ENCODE measurements at regions not wholly inside any gene's neighbourhood (a gene's known extent, or its start where the extent isn't known, plus 50 kb on each side); places are given as distances from the start of the nearest gene placed in this dataset.
"Not testable (repeated sequence)": the region's sequence is repeated elsewhere in the genome, so short reads cannot be mapped to it uniquely, and the experiment has no call there.

DNA sequence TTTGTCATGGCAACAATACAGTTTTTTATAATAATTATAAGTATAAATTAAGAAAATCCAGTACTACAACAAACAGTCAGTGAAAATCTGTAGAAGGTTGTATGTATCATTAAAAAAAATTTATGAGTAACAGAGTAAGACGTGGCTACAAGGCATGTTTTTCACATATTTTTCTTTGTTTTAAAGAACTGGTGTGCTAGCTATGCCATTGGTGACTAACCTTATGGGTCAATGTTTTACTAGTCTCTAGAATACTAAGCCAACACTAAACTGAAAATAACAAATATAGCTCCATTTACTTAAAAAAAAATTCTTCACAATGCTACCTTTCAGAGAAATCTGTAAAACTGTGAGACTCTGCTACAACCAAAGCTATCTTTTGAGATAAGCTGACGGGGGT, 261.5 kb downstream of the ADGRL2 start:
- DNase-seq (ENCODE audit: low spot score) = no peak

DNA sequence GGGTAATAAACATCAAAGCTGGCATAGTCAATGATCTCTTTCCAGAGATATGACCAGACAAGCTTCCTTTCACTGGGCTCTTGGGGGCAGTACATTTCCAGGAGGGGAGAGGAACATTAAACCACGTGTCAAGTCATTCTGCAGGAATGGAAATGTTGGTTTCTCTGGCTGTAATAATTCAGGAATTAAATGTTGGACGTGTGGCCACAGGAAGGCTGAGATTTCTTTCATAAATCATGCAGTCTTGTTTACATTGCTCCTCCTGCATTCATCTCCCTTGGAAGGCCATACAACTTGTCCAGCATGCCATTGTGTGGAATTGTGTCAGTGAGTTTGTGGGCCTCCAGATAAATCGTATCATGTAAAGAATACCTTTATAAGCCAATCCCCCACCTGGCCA, 259.2 kb downstream of the ADGRL2 start:
- DNase-seq (ENCODE audit: low spot score) = no peak

DNA sequence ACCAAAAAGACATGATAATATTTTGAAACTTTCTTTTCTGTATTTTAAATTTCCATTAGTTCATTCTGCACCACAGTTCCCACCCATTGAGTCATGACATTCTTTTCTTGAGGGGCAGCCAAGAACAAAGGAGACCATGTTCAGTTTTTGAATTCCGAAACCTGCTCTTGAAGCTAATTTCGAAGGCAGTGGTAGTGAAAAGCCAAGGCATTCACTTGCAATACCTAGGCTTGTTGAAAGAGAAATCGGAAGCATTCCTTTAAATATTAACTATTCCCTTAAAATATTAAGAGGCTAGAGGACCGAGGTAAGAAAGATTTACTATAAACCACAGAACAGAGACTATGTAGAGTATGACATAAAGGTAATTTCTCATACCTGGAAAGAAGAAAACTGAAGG, 256.3 kb downstream of the ADGRL2 start:
- no peak for DNase-seq (ENCODE audit: low spot score)

DNA sequence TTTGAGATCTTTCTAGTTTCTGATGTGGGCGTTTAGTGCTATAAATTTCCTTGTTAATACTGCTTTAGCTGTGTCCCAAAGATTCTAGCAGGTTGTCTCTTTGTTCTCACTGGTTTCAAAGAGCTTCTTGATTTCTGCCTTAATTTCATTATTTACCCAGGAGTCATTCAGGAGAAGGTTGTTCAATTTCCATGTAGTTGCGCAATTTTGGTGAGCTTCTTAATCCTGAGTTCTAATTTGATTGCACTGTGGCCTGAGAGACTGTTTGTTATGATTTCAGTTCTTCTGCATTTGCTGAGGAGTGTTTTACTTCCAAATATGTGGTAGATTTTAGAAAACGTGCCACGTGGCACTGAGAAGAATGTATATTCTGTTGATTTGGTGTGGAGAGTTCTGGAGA, 254.6 kb downstream of the ADGRL2 start:
- not testable (repeated sequence) for DNase-seq (ENCODE audit: low spot score)

DNA sequence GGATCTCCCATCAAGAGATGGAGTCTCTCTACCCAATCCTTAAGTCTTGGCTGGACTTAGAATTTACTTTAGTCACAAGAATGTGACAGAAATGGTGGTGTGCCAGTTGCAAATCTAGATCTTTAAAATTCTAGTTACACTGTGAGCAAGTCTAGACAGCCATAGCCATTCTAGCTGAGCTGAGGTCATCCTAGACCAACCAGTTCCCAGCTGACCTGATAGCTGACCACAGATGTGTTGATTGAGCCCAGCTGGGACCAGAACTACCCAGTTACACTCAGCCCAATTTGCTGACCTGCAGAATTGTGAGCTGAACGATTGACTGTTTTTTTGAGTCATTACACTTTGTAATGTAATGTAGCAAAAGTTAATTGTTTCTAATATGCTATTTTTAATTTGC, 251.8 kb downstream of the ADGRL2 start:
- DNase-seq (ENCODE audit: low spot score) = no peak

DNA sequence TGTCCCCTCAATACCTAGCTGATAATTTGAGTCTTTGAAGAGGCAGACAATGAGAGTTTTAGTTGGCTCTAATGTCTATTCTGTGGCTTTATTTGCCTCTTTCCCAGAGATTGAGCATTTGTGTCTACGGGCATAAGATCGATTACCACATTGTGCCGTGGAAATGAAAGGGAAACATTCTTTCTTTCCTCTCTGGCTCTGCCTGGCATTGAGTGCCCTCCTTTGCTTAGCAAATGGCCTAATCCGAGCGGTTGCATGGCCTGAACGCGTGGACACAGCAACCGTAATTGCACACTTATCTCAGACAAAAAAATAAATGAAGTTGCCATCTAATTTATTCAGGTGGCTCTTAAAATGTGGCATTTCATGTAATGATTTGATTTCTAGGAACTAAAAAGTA, 247.9 kb downstream of the ADGRL2 start:
- no peak for DNase-seq (ENCODE audit: low spot score)

DNA sequence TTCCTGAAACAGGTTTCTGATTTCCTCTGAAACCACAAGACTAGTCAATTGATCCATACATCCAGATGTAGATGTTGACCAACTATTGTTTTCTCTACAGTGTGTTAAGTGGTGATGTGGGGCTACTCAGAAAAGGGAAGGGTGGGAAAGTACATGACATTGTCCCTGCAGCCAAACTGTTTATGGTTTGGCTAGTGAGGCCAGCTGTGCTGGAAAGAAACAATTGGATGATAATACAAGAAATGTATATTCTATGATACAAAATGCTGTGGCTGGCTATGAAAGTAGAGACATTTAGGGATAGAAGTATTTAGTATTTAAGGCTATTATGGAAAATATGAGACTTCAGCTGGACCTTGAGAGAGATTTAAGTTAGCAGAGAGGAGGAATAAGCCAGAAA, 244.5 kb downstream of the ADGRL2 start:
- DNase-seq (ENCODE audit: low spot score) = no peak

DNA sequence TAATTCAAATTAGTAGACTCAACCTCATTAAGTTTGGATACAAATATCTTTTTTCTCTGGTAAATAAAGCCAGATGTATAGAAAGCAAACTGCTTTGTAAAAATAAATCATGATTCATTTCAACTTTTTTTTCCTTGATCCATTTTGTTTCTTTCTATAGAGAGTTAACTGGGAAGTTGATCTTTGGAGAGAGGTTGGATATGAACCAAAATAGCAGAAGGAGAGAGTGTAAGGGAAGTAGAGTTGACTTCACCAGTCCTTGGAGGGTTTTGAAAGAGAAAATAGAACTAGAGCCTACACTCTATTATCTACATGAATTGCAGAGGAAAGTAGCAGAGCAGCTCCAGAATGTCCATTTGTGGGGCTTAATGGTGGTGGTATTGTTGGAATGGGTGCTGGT, 243.8 kb downstream of the ADGRL2 start:
- no peak for DNase-seq (ENCODE audit: low spot score)

DNA sequence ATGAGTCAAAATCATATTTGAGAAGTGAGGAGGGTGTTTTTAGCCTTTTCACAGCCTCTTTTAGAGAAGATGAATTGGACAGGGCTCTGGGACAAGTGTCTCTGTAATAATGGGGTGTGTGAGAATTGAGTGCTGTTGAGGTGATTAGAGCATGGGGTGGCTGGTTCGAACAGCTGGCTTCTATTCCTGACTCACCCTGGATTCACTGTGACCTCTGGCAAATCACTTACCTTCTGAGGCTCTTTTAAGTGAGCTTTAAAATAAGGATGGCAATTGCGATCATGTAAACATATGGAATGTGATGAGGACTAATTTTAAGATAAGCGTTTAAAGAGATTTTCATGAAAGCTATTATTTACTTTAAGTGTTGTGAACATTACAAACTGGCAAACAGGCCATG, 243.4 kb downstream of the ADGRL2 start:
- no peak for DNase-seq (ENCODE audit: low spot score)

DNA sequence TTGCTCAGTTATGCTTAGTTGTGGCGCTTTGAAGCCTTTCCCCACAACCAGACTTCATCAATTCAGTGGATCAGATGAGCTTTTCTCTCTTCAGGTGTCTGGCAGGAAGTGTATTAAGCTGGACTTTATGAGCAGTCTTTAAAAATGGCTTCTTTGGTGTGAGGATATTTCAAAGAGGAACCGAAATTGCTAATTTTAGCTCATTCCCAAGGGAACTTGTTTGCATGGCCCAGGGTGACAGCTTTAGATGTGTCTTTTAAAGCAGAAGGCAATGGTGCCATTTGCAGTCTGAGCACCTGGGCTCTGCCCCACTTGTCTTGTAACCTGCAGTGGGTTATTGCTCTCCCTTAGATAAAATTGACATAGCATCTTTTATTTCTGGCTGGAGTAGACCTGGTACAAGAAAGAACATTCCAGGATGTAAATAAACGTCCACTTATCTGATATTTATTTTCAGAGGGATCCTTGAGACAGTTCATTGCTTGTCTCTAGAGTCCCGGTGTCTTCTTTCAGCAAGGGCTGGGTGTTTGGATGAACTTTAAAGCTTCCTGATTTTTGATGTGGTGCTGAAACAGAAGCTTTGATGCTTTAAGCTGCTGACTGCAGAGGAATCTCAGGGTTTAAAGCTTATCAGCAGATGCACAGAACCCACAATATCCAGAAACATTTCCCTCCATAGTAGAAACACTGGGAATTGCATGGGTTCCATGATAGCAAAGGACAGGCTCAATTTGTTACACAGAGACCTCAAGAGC, 241.7 kb downstream of the ADGRL2 start:
- DNase-seq (ENCODE audit: low spot score) = no peak

All from germinal center (tissue), 1 donor.